GM23338 (cell line): ENCODE measurements at regions not wholly inside any gene's neighbourhood (a gene's known extent, or its start where the extent isn't known, plus 50 kb on each side); places are given as distances from the start of the nearest gene placed in this dataset.

Experiments used
- CREB1 ChIP-seq: fragments of 250-450 bp; sonication (Bioruptor Pico); IDR thresholded peaks from 2 replicates; pipeline ENCODE4 v1.5.0; 2020; ENCODE audit warnings: low read depth, mild to moderate bottlenecking, moderate library complexity
- ETS1 ChIP-seq: IDR thresholded peaks from 2 replicates; pipeline ENCODE4 v1.6.1; 2016; ENCODE audit warnings: antibody characterized with exemption
- EZH2 ChIP-seq: fragments of 200-600 bp; sonication (generic); IDR thresholded peaks from one replicate; pipeline ENCODE4 v1.8.0; 2017; ENCODE audit warnings: antibody characterized with exemption, mild to moderate bottlenecking, low read depth; ENCODE audit not compliant: unreplicated experiment
- JUNB ChIP-seq: IDR thresholded peaks from one replicate; pipeline ENCODE4 v1.6.1; 2016; ENCODE audit warnings: antibody characterized with exemption; ENCODE audit not compliant: unreplicated experiment
- POLR2AphosphoS5 ChIP-seq: IDR thresholded peaks from 2 replicates; pipeline ENCODE4 v1.6.1; 2016; ENCODE audit warnings: antibody characterized with exemption, low read depth
- STAT1 ChIP-seq: IDR thresholded peaks from one replicate; pipeline ENCODE4 v1.6.1; 2016; ENCODE audit warnings: antibody characterized with exemption; ENCODE audit not compliant: unreplicated experiment
- ZNF114 ChIP-seq: fragments of 250-450 bp; sonication (Bioruptor Pico); IDR thresholded peaks from 2 replicates; pipeline ENCODE4 v1.5.0; 2020; ENCODE audit warnings: mild to moderate bottlenecking, moderate library complexity
- ZNF331 ChIP-seq: fragments of 250-450 bp; sonication (Bioruptor Pico); IDR thresholded peaks from 2 replicates; pipeline ENCODE4 v1.5.0; 2020; ENCODE audit warnings: low read depth, mild to moderate bottlenecking, moderate library complexity
- TF ChIP-seq, protein P1 (sequence below): fragments of 250-450 bp; sonication (Bioruptor Pico); IDR thresholded peaks from 2 replicates; pipeline ENCODE4 v1.5.0; 2020; ENCODE audit warnings: mild to moderate bottlenecking, moderate library complexity
- TF ChIP-seq, protein P2 (sequence below), 2 experiments: fragments of 200-600 bp in 1 of 2; sonication (generic) in 1 of 2; conservative IDR thresholded peaks; 2 replicates each; pipeline versions ENCODE4 v1.5.1 to v1.6.1; 2016 to 2017; ENCODE audit warnings: antibody characterized with exemption in 2 of 2, low read depth in 2 of 2, mild to moderate bottlenecking in 2 of 2, moderate library complexity in 1 of 2

DNA sequence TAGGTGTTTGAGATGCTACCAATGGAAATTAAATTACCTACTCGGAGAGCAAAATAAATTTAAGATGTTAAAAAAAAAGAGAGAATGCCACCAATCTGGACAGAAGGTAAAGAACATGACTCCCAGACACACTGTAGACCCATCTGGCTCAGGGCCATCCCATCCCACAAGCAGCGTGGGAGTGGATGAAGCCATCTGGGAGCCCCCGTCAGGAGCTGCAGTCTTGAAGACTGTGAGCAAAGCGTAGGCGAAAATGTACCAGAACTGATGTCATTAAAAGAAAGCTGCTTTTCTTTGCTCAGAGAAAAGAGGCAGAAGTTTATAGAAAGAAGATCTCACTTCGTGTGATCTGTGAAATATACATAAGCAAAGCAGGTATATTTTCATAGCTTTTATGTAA is 815.7 kb downstream of the QKI start (continued):
- TF ChIP-seq, protein P1, sequence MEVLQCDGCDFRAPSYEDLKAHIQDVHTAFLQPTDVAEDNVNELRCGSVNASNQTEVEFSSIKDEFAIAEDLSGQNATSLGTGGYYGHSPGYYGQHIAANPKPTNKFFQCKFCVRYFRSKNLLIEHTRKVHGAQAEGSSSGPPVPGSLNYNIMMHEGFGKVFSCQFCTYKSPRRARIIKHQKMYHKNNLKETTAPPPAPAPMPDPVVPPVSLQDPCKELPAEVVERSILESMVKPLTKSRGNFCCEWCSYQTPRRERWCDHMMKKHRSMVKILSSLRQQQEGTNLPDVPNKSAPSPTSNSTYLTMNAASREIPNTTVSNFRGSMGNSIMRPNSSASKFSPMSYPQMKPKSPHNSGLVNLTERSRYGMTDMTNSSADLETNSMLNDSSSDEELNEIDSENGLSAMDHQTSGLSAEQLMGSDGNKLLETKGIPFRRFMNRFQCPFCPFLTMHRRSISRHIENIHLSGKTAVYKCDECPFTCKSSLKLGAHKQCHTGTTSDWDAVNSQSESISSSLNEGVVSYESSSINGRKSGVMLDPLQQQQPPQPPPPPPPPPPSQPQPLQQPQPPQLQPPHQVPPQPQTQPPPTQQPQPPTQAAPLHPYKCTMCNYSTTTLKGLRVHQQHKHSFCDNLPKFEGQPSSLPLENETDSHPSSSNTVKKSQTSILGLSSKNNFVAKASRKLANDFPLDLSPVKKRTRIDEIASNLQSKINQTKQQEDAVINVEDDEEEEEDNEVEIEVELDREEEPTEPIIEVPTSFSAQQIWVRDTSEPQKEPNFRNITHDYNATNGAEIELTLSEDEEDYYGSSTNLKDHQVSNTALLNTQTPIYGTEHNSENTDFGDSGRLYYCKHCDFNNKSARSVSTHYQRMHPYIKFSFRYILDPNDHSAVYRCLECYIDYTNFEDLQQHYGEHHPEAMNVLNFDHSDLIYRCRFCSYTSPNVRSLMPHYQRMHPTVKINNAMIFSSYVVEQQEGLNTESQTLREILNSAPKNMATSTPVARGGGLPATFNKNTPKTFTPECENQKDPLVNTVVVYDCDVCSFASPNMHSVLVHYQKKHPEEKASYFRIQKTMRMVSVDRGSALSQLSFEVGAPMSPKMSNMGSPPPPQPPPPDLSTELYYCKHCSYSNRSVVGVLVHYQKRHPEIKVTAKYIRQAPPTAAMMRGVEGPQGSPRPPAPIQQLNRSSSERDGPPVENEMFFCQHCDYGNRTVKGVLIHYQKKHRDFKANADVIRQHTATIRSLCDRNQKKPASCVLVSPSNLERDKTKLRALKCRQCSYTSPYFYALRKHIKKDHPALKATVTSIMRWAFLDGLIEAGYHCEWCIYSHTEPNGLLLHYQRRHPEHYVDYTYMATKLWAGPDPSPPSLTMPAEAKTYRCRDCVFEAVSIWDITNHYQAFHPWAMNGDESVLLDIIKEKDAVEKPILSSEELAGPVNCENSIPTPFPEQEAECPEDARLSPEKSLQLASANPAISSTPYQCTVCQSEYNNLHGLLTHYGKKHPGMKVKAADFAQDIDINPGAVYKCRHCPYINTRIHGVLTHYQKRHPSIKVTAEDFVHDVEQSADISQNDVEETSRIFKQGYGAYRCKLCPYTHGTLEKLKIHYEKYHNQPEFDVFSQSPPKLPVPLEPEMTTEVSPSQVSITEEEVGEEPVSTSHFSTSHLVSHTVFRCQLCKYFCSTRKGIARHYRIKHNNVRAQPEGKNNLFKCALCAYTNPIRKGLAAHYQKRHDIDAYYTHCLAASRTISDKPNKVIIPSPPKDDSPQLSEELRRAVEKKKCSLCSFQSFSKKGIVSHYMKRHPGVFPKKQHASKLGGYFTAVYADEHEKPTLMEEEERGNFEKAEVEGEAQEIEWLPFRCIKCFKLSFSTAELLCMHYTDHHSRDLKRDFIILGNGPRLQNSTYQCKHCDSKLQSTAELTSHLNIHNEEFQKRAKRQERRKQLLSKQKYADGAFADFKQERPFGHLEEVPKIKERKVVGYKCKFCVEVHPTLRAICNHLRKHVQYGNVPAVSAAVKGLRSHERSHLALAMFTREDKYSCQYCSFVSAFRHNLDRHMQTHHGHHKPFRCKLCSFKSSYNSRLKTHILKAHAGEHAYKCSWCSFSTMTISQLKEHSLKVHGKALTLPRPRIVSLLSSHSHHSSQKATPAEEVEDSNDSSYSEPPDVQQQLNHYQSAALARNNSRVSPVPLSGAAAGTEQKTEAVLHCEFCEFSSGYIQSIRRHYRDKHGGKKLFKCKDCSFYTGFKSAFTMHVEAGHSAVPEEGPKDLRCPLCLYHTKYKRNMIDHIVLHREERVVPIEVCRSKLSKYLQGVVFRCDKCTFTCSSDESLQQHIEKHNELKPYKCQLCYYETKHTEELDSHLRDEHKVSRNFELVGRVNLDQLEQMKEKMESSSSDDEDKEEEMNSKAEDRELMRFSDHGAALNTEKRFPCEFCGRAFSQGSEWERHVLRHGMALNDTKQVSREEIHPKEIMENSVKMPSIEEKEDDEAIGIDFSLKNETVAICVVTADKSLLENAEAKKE (CRISPR knock-in tag), result no peak
- TF ChIP-seq POLR2AphosphoS5 (no peak), EZH2 (no peak), CREB1 (CRISPR knock-in tag) (no peak), STAT1 (no peak), JUNB (no peak), ZNF331 (CRISPR knock-in tag) (no peak), ETS1 (no peak), ZNF114 (no peak)
- TF ChIP-seq, protein P2, sequence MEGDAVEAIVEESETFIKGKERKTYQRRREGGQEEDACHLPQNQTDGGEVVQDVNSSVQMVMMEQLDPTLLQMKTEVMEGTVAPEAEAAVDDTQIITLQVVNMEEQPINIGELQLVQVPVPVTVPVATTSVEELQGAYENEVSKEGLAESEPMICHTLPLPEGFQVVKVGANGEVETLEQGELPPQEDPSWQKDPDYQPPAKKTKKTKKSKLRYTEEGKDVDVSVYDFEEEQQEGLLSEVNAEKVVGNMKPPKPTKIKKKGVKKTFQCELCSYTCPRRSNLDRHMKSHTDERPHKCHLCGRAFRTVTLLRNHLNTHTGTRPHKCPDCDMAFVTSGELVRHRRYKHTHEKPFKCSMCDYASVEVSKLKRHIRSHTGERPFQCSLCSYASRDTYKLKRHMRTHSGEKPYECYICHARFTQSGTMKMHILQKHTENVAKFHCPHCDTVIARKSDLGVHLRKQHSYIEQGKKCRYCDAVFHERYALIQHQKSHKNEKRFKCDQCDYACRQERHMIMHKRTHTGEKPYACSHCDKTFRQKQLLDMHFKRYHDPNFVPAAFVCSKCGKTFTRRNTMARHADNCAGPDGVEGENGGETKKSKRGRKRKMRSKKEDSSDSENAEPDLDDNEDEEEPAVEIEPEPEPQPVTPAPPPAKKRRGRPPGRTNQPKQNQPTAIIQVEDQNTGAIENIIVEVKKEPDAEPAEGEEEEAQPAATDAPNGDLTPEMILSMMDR (conservative IDR thresholded peaks at IDR 0.05; ENCODE audit: low read depth in 2 of 2), result no peak
